HG02571 (cell line): ENCODE measurements at regions not wholly inside any gene's neighbourhood (a gene's known extent, or its start where the extent isn't known, plus 50 kb on each side); places are given as distances from the start of the nearest gene placed in this dataset.
"Not testable (repeated sequence)": the region's sequence is repeated elsewhere in the genome, so short reads cannot be mapped to it uniquely, and the experiment has no call there.

Experiments used
- ATAC-seq: cut with Tn5 transposase; IDR thresholded peaks from one replicate; pipeline ENCODE4 v1.9.1; 2021; ENCODE audit warnings: mild to moderate bottlenecking, moderate library complexity; ENCODE audit not compliant: unreplicated experiment

DNA sequence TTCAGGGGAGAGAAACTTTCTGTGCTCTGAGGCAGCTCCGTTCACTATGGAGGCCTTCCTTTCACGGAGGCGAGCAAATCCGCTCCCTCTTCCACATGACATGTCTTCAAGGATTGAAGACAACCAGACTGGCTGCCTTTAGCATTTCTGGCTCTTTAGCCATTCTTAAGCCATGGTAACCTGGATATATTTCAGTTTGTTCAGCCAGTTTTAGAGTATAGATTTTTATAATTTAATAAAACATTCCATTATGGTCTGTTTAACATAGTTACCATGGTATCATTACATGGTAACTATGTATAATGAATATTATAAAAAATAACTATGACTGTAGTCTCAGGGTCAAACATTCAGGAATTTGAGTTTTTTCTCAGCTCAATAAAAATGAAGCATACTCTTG lies 54.2 kb upstream of the NFIA start:
- ATAC-seq: no peak

DNA sequence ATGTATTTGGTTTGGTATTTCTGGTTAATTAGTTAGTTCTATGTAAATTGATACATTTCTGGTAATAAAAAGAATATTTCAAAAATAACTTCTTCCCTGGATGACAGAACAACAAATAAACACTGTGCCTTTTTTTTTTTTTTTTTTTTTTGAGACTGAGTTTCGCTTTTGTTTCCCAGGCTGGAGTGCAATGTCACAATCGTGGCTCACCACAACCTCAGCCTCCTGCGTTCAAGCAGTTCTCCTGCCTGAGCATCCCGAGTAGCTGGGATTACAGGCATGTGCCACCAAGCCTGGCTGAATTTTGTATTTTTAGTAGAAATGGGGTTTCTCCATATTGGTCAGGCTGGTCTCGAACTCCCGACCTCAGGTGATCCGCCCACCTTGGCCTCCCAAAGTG lies 64.3 kb upstream of the NFIA start:
- ATAC-seq: not testable (repeated sequence)

DNA sequence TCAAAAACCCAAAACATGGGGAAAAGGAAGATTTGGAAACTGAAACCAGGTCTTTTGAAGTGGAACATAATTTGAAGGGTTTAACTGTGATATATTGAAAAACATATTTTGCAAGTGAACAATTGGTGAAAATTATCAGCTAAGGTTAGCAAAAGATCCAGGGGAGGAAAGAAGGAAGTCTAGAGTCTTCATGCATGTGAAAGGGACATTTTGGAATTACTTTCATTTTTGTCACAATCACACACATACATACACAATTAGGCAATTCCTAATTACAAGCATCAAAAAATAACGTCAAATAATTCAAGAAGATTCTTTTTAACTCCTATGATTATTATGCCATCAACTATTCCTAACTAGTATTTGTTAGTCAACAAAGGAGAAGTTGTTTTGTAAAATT lies 64.7 kb upstream of the NFIA start:
- no peak for ATAC-seq

DNA sequence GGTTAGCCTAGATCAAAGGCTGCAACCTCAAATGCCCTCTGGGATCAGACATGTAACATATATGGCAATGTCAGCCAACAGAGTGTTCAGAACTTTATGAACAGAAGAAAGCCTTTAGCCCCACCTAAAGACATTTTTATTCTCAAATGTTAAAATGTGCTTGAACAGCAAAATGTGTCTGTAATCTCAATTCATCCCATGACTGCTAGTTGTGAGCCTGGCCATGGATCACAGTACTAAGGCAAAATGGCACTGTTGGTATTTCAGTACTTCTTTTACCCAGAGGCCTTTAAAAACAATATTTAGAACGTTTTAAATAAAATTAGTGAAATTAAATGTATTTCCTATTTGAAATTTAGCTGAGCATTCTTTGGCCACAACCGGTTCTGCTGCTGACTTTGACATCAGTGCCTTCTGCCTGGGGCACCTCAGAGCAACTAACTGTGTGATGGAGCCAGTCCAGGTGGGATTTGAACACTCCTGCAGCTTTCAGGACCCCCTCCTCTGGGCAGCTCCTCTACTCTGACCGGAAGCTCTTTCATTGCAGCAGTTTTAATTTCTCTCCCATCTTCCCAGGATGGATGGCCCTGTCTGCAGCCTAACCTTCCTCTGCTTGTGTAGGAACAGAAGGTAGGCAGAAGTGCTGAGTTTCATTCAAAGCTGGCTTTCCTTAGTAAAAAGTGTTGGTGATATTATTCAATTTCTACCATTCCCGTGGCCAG lies 68.3 kb upstream of the NFIA start:
- no peak for ATAC-seq

DNA sequence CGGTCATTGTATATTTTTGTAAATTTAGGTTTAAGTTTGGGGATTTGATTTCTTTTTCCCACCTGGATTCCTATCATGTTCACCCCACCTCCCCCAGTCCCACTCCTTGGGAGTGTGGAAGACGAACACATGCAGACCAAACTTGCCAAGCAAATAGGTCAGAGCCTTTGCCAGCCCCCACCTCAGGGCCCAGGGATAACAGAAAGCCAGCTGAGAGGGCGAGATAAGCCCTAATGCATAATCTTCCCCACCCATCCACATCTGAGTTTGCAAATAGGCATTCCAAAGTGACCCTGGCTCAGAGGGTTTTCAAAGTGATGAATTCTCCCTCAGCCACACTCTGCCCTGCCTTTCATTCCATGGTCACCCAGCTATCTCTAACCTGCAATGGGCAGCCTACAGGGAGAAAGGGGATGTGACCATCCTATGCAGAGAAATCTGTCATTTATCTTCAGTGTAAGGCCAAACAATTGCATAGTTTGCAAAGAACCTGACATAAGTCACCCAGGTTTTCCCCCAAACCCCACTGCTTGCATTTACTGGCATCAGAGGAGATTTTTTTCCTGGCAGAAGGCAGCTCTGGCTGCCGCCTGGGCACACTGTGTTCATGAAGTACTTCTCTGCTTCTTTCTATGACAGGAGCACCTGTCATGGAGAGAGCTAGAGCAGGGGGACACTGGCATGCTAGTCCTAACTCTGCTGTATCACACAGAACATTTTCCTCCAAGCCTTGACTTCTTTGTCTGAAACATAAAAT lies 69.0 kb upstream of the NFIA start:
- ATAC-seq: no peak

DNA sequence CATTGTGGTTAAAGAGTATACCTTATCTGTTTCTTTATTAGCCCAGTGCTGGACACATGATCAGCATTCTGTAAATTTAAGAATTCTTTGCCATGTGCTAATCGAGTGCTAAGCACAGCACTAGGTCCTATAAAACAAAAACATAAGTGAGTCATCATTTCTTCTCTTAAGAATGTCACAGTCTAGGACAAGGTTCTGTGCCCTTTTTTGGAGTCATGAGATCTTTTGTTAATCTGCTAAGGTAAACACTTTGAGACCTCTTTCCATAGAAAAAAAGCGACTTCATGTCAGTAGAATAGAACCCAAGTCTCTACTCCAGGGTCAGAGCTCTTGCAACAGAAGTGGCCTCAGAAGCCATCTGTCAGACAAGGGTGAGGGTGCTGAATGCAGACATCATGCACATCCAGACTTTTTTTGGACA lies 70.0 kb upstream of the NFIA start:
- ATAC-seq: no peak

DNA sequence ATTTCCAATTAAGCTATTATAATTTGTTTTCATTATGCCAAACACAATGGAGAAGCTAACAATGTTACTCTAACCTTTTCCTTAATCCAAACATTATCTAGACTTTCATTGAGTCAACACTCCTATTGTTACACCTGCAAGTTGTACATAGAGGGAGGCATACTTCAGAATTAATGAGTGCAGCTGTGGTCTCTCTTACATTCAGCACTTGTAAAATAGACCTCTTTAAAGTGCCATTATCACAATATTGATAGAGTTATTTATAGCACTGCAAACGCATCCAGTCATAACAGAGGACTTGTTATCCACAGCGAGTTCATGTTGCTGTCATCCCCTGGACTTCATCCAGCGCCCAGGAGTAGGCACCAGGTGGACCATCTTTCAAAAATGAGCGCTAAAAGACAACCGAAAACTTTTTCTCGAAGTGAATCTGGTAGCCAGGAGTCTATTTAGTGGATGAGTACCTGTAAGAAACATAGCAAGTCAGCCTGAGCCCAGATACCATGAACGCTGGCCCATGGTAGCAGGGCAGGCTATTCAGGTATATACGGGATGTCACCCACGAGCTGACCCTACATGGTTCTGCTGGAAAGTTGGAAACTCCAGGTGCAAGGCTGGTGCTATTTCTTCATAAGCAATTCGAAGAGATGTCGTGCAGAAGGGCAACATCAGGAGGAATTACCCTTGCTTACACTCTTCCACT lies 70.6 kb upstream of the NFIA start:
- no peak for ATAC-seq

DNA sequence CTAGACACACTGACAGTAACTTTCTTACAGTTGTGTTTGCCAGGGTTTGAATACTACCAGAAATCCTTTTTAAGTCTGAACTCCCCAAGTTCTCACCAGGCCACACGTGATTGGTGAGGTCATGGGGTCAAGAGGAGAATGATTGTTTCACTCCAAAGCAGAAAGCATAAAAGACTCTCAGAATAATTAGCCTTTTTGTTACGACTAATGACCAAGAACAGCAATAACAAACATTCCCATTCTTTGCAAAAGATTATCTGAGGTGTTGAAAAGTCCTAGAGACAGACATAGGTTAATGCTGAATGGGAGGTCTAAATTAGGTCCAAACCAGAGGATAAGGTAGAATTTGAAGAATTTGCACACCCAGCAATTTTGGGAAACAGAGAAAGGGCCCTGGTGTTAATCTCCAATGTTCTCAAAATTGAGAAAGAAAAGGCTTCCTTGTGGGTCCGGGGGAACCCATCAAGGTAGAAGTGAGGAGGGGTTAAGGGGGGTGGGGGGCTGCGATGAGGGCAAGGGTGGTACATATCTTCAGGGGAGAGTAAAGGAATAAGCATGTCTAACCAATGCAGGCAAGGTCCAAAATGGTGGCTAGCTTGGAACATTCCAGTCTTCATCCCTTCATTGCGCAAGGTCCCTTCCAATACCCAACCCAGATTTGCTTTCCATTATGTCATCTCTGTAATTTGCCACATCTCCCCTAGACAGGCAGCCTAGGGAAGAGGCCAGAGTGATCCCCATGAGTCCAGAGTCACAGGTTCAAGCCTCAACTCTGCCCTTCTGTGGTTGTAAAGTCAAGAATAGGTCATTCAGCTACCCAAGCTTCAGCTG lies 74.6 kb upstream of the NFIA start:
- no peak for ATAC-seq

DNA sequence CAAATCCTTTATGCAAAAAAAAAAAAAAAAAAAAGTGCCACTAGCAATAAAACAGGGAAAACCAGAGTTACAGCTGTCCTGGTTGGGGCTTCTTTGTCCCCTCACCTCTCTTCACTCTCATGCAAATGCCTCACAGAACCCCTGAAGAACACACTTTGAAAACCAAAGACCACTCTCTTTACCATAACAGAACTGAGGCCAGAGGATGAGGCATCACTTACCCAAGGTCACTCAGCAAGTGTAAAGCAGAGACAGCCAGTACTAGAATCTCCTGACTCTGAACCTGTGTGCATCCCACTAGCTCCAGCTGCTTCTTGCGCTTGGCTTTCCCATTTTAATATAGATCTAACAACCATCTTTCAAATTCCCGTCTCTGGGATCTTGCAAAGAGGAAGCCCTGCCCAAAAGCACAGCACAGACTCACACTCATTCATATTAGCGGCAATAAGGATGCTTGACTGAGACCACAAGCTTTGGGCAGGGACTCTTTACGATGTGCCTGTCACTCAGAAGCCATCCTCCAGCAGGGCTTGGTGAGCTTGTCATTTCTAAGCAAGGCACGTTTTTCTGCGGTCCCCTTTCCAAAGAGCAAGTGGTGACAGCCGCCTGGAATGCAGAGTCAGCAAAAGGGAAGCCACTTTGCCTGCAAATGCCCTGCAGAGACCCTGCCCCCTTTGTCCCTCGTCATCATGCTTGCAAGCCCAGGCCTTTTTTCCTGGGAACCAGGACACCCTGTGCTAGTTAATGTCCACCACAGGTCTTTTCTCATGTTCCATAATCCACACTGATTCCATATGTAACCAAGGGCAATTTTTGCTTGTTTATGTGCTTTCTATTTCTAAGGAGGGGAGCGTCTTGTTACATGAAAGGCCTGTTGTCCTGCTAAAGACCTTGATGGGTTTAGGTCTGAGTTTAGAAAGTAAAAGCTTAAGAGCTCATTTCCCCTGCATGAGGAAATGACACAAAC lies 76.5 kb upstream of the NFIA start:
- ATAC-seq: no peak

DNA sequence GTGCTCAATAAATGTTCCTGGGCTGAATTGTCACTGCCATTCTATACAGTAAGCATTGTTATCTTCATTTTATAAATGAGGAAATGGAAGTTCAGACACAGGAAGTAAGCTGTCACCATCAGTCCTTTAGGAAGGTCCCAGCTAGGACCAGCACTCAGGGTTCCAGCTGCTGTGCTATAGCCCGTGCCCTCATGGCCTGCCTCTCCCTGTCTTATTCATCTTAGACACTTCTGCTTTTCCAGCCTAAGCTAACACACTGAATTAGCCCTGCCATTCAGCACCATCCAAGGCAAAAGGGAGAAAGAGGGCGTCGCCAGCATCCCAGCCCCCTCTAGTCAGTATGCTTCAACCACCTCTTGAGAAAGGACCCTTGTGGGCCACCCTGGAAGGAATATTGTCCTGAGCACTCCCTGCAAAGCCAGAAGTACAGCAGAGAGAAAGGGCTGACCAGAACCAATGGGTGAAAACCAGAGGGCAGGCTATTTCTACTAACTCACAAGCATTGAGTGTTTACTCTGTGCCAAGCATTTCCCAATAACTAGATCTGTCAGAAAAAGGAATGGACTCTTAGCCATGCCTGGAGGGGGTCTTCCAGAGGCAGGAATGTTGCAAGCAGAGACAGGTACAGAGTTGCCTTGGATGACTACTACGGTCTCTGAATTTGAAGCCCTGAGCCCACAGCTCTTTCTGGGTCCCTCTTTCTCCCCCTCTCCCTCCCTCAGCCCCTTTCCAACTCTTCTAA lies 77.9 kb upstream of the NFIA start:
- no peak for ATAC-seq

DNA sequence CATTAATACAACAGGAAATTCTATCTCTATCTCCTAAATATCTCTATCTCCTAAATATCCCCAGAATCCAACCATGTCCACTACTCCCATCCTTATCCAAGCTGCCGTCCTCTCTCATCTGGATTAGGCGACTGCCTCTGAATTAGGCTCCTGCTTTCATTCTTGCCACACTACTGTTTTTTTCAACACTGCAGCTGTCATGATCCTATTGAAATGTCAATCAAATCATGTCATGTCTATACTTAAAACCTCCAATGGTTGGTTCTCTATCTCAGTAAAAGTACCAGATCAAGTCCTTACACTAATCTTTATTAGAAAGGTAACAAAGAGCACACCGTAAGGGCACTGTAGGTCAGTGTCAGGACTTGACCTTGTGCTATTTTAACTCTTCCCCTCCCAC lies 82.0 kb upstream of the NFIA start:
- no peak for ATAC-seq

DNA sequence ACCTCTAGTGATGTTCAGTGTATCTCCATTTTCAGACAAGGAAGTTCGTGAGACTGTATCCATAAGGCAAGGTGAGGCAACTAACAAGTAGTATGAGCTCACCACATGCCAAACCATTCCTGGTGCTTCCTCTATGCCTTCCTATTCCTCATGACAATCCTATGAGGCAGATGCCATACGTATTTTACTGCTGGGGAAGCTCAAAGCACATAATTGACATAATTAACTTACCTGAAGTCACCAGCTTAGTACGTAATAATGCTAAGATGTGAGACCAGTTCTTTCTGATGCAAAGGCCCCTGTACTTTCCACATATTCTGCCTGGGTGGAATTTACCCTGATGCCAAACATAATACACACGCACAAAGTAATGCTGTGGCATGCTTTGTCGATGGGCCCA lies 83.6 kb upstream of the NFIA start:
- no peak for ATAC-seq

DNA sequence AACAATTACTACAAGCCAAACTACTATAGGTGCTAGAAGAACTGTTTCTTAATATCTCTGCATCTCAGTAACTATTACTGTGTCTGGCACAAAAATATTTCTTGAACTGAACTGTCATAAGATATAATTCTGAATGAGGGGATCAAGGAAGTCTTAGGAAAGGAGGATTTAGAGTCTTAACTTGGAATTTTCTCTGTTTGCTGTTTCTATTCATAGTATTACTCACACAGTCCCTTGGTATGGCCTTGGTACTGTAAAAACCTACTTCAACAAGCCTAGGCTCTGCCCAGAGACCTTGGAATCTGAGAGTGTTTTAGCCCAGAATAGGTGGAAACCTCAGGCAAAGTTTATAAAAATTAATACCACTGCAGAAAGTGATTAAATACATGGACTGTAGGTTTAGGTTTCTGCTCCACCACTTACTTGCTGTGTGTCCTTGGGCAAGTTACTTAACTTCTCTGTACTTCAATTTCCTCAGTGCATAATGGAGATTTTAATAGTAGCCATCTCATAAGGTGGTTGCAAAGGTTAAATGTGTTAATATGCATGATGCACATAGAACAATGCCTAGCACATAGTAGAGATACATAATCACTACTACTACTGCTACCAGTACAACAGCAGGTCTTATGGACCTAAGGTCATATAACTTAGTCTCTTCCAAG lies 87.4 kb upstream of the NFIA start:
- ATAC-seq: no peak

DNA sequence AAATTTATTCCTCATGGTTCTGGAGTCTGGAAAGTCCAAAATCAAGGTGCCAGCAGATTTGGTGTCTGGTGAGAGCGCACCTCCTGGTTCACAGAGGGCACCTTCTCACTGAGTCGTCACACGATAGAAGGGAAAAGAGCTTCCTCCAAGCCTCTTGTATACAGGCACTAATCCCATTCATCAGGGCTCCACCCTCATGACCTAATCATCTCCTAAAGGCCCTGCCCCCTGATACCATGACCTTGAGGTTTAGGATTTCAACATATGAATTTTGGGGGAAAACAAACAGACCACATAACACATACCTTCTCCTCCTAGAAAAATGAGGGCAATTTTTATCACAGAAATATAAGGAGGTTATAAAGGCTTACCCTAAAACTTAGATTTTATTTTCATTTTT lies 88.0 kb upstream of the NFIA start:
- no peak for ATAC-seq

DNA sequence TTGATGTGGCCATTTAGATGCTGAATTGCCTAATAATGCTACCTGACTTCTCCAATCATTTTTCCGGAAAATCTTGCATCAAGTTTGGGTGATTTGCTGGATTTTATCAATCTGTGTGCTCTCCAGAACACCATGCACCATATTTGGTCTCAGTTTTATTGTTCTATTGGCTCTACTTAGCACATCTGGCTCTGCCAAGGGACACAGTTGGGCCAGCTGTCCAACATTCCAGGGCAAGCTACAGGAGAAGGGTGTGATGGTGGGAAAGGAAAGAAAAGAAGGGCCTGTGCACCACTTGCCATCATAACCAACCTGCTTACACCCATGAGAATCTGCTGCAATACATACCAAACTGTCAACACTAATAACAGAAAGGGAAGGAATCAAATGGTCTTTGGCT lies 90.2 kb upstream of the NFIA start:
- no peak for ATAC-seq

DNA sequence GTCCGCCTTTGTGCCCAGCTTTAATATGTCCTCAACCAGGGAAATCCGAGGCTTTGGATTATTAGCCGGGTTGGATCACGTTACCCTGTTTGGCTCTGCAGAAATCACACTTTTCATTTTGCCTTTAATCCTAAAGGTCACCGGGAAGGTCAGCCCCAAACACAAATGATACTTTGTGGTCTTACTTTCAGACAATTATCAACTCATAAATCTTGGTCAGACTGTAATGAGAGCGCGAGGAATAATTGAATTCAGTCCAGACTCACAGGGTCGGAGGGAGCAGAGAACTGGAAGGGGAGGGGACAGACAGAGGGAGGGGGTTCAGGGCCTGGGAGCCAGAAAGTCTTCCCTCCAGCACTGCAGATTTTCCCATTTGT lies 91.7 kb upstream of the NFIA start:
- ATAC-seq: no peak

DNA sequence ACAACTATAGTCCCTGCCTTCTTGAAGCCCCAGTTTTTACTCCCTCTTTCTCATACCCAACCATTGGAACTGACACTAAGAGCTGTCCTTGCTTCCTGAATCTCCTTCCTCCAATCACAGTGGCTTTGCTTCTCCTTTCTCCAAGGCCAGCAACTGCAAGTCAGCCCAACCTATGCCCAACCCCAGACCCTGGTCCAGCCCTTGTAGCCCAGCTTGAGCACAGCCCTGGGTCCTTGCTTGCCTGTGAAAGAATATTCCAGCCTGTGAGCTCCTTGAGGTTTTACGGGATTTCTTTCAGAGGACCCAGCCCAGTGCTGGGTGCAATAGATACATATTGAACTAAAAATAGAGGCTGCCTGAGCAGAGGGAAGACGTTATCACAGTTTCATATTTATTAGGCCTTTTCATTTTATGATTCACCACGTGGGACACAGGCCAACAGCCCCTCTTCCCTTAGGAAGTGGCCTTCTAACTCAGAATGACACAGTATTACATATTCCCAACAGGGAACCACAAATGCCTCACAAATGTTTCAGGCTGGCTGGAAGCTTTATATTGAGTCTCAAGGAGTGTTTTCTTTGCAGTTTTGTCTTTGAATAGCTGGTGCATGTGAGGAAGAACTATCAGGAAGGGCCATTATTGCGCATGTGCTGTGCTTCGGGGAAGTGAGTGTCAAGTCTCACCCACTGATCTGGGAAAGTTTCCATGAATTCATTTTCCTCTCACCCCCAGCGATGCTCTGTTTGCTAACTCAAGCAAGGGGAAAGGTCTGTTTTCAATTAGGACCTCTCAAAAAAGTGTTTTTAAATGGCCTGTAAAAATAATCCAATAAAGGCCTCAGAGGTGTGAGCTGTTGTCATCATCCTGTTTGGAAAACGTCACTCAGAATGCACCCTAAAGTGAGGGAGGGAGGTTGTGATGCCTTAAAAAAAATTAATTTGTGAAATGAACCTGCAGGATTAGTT lies 92.3 kb upstream of the NFIA start:
- ATAC-seq: no peak

DNA sequence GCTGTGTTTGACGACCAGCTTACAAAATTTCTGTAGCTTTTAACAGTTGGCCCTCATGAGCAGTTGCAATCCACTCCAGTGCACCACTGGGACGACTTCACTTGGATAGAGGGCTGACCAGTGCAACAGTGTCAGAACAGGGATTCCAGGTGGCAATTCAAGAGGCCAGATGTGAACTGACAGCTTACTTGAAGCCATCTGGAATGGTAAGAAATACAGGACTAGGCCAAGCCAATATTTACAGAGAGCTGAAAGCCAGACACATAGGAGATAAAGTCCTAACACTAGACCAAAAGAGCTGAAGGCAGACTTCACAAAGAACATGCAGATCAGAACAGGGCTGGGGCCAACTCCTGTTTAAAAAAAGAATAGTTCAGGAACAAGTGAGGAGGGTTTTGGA lies 93.5 kb upstream of the NFIA start:
- ATAC-seq: no peak
